ENCODE measurements at regions not wholly inside any gene's neighbourhood (a gene's known extent, or its start where the extent isn't known, plus 50 kb on each side); places are given as distances from the start of the nearest gene placed in this dataset.
"Not testable (repeated sequence)": the region's sequence is repeated elsewhere in the genome, so short reads cannot be mapped to it uniquely, and the experiment has no call there.

DNA sequence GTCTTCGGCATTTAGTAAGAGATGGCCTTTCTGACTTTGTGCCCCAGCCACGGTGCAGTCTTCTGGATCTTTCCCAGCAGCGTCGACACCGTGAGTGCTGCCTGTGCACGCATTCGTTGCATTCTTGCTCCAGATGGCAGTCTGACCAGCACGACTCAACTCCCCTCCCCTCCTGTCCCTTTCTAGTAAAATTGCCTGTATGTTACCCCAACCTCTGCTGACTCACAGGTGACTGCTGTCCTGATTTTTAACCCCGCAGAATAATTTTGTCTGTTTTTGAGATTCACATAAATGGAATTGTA is 262.8 kb upstream of the PLGLB1 start:
- POLR2A ChIA-PET; H3K4me3 Mint-ChIP-seq; CTCF ChIA-PET; H3K9me3 Mint-ChIP-seq (ENCODE audit: insufficient read depth); H3K27ac Mint-ChIP-seq; H3K4me1 Mint-ChIP-seq (ENCODE audit: low read depth); H3K36me3 Mint-ChIP-seq (ENCODE audit: low read depth); H3K27me3 Mint-ChIP-seq (ENCODE audit: low read depth); DNase-seq; ATAC-seq: not testable (repeated sequence)

DNA sequence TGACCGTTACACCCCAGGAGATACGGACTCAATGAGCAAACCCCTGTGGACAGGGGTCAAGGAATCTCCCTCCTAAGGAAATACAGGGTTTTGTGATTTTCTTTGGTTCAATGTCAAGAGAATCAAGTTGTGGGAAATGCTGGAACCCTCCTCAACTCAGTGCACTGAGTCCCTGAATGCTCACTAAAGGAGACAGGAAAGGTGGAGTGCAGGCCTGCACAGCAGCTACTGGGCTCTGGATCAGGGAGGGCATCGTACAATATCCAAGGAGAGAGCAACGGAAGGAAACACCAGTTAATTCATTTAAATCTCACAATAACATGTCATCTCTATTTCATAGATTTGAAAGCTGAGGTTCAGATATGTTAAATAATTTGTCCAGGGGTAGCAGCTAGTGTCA is 263.5 kb upstream of the PLGLB1 start:
- H3K4me3 Mint-ChIP-seq; H3K36me3 Mint-ChIP-seq (ENCODE audit: low read depth); H3K27ac Mint-ChIP-seq; H3K9me3 Mint-ChIP-seq (ENCODE audit: insufficient read depth); DNase-seq; H3K27me3 Mint-ChIP-seq (ENCODE audit: low read depth); CTCF ChIA-PET; ATAC-seq; H3K4me1 Mint-ChIP-seq (ENCODE audit: low read depth); POLR2A ChIA-PET: not testable (repeated sequence)

DNA sequence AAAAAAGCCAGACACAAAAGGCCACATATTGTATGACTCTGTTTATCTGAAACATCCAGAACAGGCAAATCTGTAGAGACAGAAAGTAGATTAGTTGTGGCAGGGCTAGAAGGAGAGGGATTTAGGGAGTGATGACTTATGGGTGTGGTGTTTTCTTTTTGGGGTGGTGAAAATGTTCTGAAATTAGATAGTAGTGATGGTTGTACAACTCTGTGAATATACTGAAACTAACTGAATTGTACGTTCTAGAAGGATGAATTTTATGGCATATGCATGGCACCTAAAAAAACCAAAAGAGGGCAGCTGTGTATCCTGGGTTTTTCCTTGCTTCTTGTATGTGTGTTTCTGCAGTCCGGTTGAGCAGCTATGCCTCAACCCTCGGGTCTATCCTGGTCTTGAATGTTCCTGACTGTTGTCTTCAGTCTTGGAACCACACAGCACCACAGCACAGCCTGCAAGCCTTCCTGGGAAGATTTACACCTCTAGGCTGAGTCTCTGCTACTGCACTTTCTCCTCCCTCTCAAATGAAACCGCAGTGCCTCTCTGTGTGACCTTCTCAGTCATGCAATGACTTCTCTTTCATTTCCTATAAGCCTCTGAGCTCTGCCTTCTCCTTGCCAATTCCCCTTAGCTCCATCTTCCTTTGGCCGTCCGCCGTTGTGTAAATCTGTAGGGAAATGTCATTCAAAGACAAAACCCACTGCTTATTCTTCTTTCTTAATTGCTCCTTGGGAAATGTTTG is 269.1 kb upstream of the PLGLB1 start:
- H3K27me3 Mint-ChIP-seq (ENCODE audit: low read depth); H3K36me3 Mint-ChIP-seq (ENCODE audit: low read depth); POLR2A ChIA-PET; DNase-seq; H3K9me3 Mint-ChIP-seq (ENCODE audit: insufficient read depth); H3K4me3 Mint-ChIP-seq; H3K27ac Mint-ChIP-seq; CTCF ChIA-PET: not testable (repeated sequence)
- ATAC-seq, result peak; percentile 98
- peaks cover 17% of the 10 kb centered on the region for H3K4me1 Mint-ChIP-seq (ENCODE audit: low read depth)

GRCh38 chr2:87291400-87292200 is 270.0 kb upstream of the PLGLB1 start:
- DNase-seq; CTCF ChIA-PET; H3K27me3 Mint-ChIP-seq (ENCODE audit: low read depth); H3K4me3 Mint-ChIP-seq; H3K9me3 Mint-ChIP-seq (ENCODE audit: insufficient read depth); H3K36me3 Mint-ChIP-seq (ENCODE audit: low read depth); H3K27ac Mint-ChIP-seq; POLR2A ChIA-PET: not testable (repeated sequence)
- peaks cover 17% of the 10 kb centered on the region for H3K4me1 Mint-ChIP-seq (ENCODE audit: low read depth)
- ATAC-seq, result peak; percentile 27

- peaks cover 17% of the 10 kb centered on the region for H3K4me1 Mint-ChIP-seq (ENCODE audit: low read depth)
- POLR2A ChIA-PET; H3K27ac Mint-ChIP-seq; DNase-seq; H3K27me3 Mint-ChIP-seq (ENCODE audit: low read depth); CTCF ChIA-PET; H3K4me3 Mint-ChIP-seq; H3K36me3 Mint-ChIP-seq (ENCODE audit: low read depth); H3K9me3 Mint-ChIP-seq (ENCODE audit: insufficient read depth); ATAC-seq: not testable (repeated sequence)
Observed at GRCh38 chr2:87293931-87294594, 272.4 kb upstream of the PLGLB1 start.

GRCh38 chr2:87295135-87295534 is 273.5 kb upstream of the PLGLB1 start:
- H3K36me3 Mint-ChIP-seq (ENCODE audit: low read depth); CTCF ChIA-PET; H3K27ac Mint-ChIP-seq; DNase-seq; POLR2A ChIA-PET; H3K27me3 Mint-ChIP-seq (ENCODE audit: low read depth); ATAC-seq; H3K4me3 Mint-ChIP-seq; H3K9me3 Mint-ChIP-seq (ENCODE audit: insufficient read depth): not testable (repeated sequence)
- H3K4me1 Mint-ChIP-seq (ENCODE audit: low read depth), result peaks cover 17% of the 10 kb centered on the region

DNA sequence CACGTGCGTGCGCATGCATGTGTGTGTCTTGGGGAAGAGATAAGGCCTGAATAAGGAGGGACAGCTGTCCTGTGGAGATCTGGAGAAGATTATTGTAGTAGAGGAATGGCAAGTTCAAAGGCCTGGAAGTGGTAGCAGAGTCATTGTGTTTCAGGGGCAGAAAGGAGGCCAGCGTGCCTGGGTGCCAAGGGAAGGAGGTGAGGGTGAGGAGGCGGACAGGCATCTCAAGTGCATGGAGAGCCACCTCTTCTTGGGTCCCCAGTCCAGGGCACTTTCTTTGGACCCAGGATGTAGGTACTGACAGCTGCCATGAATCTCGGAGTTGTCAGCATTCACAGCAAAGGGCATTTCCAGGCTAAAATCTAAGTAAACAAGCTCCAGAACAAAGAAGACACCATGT is 279.7 kb upstream of the PLGLB1 start:
- H3K4me1 Mint-ChIP-seq (ENCODE audit: low read depth); ATAC-seq; H3K36me3 Mint-ChIP-seq (ENCODE audit: low read depth); POLR2A ChIA-PET; H3K27ac Mint-ChIP-seq; H3K27me3 Mint-ChIP-seq (ENCODE audit: low read depth); CTCF ChIA-PET; H3K9me3 Mint-ChIP-seq (ENCODE audit: insufficient read depth); H3K4me3 Mint-ChIP-seq; DNase-seq: not testable (repeated sequence)

DNA sequence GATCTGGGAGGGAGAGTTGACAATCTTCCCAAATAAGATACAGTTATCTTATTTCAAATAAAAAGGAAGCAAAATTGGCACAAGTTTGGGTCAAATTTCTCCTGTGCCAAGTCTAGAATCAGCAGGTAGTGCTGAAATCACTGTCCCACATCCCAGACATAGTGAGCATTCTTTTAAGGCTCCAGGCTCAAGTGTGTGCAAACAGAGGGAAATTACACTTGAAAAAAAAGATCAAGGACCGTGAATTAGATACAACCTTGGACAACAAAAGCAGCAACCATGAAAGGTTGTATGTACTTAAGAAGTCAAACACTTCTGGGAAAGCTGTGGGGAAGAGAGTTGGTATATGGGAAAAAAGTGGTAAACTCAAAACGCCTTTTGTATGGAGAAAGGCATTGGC is 280.2 kb upstream of the PLGLB1 start:
- POLR2A ChIA-PET; CTCF ChIA-PET; DNase-seq; H3K36me3 Mint-ChIP-seq (ENCODE audit: low read depth); H3K4me3 Mint-ChIP-seq; H3K27me3 Mint-ChIP-seq (ENCODE audit: low read depth); H3K4me1 Mint-ChIP-seq (ENCODE audit: low read depth); H3K27ac Mint-ChIP-seq; H3K9me3 Mint-ChIP-seq (ENCODE audit: insufficient read depth); ATAC-seq: not testable (repeated sequence)

- DNase-seq; H3K4me3 Mint-ChIP-seq; H3K27me3 Mint-ChIP-seq (ENCODE audit: low read depth); H3K4me1 Mint-ChIP-seq (ENCODE audit: low read depth); CTCF ChIA-PET; POLR2A ChIA-PET; H3K9me3 Mint-ChIP-seq (ENCODE audit: insufficient read depth); ATAC-seq; H3K27ac Mint-ChIP-seq; H3K36me3 Mint-ChIP-seq (ENCODE audit: low read depth): not testable (repeated sequence)
Observed at GRCh38 chr2:87308621-87309020, 287.0 kb upstream of the PLGLB1 start.

DNA sequence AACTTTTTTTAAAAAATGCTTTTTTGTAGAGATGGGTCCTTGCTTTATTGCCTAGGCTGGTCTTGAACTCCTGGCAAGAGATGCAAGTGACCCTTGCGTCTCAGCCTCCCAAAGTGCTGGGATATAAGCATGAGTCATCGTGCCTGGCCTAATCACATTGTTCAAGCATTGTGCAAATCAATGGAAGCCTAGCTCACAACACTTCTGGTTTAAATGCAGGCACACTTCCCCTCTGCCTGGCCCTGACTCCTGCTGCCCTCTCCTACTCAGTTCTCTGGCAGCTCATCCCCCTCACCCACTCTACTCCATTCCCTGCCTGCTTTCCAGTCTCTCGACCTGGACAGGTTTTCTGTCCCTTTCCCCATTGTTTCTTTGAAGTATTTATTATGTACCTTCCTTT is 288.1 kb upstream of the PLGLB1 start:
- H3K36me3 Mint-ChIP-seq (ENCODE audit: low read depth); CTCF ChIA-PET; H3K4me3 Mint-ChIP-seq; ATAC-seq; DNase-seq; H3K9me3 Mint-ChIP-seq (ENCODE audit: insufficient read depth); H3K27me3 Mint-ChIP-seq (ENCODE audit: low read depth); H3K27ac Mint-ChIP-seq; H3K4me1 Mint-ChIP-seq (ENCODE audit: low read depth); POLR2A ChIA-PET: not testable (repeated sequence)

DNA sequence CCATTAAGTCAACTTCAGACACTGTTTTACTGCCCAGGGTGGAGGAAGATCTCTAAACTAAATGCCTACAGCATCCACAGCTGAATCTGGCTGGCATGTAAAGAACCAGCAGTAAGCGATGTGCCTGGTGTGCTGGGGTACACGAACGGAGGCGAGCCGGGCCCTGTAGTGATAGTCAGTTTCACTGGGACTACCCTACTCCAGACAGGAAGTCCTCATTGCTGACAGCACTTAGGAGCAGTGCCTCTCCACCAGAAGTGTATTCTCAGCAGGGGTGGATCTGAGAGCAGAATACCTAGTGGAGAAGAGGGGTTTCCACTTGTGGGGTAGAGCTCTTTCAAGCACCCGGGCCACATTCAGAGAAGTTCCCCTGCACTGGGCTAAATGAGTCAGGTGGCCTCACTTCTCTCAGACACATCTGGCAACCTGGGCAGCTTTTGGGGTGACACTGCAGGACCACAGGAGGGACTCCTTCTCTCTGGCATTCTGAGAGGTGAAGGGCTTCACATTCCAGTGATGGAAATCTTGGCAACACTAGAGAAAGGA is 290.3 kb upstream of the PLGLB1 start:
- H3K9me3 Mint-ChIP-seq (ENCODE audit: insufficient read depth); ATAC-seq; H3K4me3 Mint-ChIP-seq; CTCF ChIA-PET; H3K27me3 Mint-ChIP-seq (ENCODE audit: low read depth); POLR2A ChIA-PET; DNase-seq; H3K27ac Mint-ChIP-seq; H3K36me3 Mint-ChIP-seq (ENCODE audit: low read depth); H3K4me1 Mint-ChIP-seq (ENCODE audit: low read depth): not testable (repeated sequence)

DNA sequence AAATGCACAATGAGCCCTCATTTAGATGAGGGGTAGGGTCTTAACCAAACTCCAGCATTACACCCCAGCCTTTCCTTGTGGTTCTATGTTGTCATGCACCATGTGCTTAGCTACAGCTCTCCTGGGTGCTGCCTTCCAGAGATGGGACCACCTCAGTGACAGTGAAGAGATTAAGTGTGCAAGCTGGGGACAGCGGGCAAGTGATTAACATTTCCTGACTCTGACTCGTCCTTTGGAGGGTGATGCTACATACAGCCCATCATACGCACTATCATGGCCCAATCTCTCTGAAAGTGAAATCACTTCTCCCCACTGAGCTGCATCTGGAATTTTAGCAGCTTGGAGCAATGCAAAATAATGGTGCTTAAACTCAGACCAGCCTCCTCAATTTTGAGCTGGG is 293.0 kb upstream of the PLGLB1 start:
- H3K36me3 Mint-ChIP-seq (ENCODE audit: low read depth); H3K27ac Mint-ChIP-seq; H3K9me3 Mint-ChIP-seq (ENCODE audit: insufficient read depth); H3K4me3 Mint-ChIP-seq; CTCF ChIA-PET; ATAC-seq; POLR2A ChIA-PET; DNase-seq; H3K27me3 Mint-ChIP-seq (ENCODE audit: low read depth); H3K4me1 Mint-ChIP-seq (ENCODE audit: low read depth): not testable (repeated sequence)
